HEK293T (cell line): ENCODE measurements at regions not wholly inside any gene's neighbourhood (a gene's known extent, or its start where the extent isn't known, plus 50 kb on each side); places are given as distances from the start of the nearest gene placed in this dataset.

Experiments
- ARNT ChIP-seq: fragments of 450-650 bp; IDR thresholded peaks from 2 replicates; pipeline ENCODE4 v1.6.1; 2017; ENCODE audit warnings: mild to moderate bottlenecking
- BHLHE40 ChIP-seq: fragments of 450-650 bp; IDR thresholded peaks from 2 replicates; pipeline ENCODE4 v1.6.1; 2016; ENCODE audit warnings: mild to moderate bottlenecking, moderate library complexity, borderline replicate concordance
- ELF4 ChIP-seq: fragments of 450-650 bp; IDR thresholded peaks from 2 replicates; pipeline ENCODE4 v1.6.1; 2017; ENCODE audit warnings: antibody characterized with exemption
- FOXA1 ChIP-seq: fragments of 450-650 bp; IDR thresholded peaks from 2 replicates; pipeline ENCODE4 v1.6.1; 2016; ENCODE audit warnings: mild to moderate bottlenecking
- FOXK2 ChIP-seq: fragments of 450-650 bp; IDR thresholded peaks from 2 replicates; pipeline ENCODE4 v1.6.1; 2016; ENCODE audit warnings: mild to moderate bottlenecking
- FOXM1 ChIP-seq: fragments of 450-650 bp; IDR thresholded peaks from 2 replicates; pipeline ENCODE4 v1.6.1; 2017; ENCODE audit warnings: mild to moderate bottlenecking, borderline replicate concordance
- HDGF ChIP-seq: fragments of 450-650 bp; IDR thresholded peaks from 2 replicates; pipeline ENCODE4 v1.6.1; 2017; ENCODE audit warnings: antibody characterized with exemption, borderline replicate concordance
- L3MBTL2 ChIP-seq: fragments of 450-650 bp; conservative IDR thresholded peaks from 2 replicates; pipeline ENCODE4 v1.6.1; 2016; ENCODE audit warnings: mild to moderate bottlenecking
- LEF1 ChIP-seq: fragments of 450-650 bp; IDR thresholded peaks from 2 replicates; pipeline ENCODE4 v1.6.1; 2017; ENCODE audit warnings: mild to moderate bottlenecking, borderline replicate concordance
- NFRKB ChIP-seq: fragments of 450-650 bp; IDR thresholded peaks from 2 replicates; pipeline ENCODE4 v1.6.1; 2016; ENCODE audit warnings: mild to moderate bottlenecking, moderate library complexity
- PKNOX1 ChIP-seq: fragments of 450-650 bp; IDR thresholded peaks from 2 replicates; pipeline ENCODE4 v1.6.1; 2016
- SP1 ChIP-seq: fragments of 450-650 bp; IDR thresholded peaks from 2 replicates; pipeline ENCODE4 v1.6.1; 2017
- SUZ12 ChIP-seq: fragments of 450-650 bp; IDR thresholded peaks from 2 replicates; pipeline ENCODE4 v1.6.1; 2016; ENCODE audit warnings: mild to moderate bottlenecking
- TARDBP ChIP-seq: fragments of 450-650 bp; IDR thresholded peaks from 2 replicates; pipeline ENCODE4 v1.6.1; 2016

GRCh38 chr4:115260195-115260594 lies 146.8 kb upstream of the NDST4 start:
- no peak for TF ChIP-seq HDGF
- no peak for TF ChIP-seq BHLHE40
- no peak for TF ChIP-seq PKNOX1
- no peak for TF ChIP-seq FOXA1
- TF ChIP-seq FOXK2, result no peak
- no peak for TF ChIP-seq LEF1
- TF ChIP-seq ARNT, result no peak
- no peak for TF ChIP-seq ELF4
- TF ChIP-seq L3MBTL2, result no peak
- TF ChIP-seq FOXM1, result no peak
- TF ChIP-seq TARDBP, result no peak
- no peak for TF ChIP-seq SUZ12
- no peak for TF ChIP-seq SP1
- TF ChIP-seq NFRKB, result no peak
